Esophagus (tissue), 2 donors: ENCODE measurements at regions not wholly inside any gene's neighbourhood (a gene's known extent, or its start where the extent isn't known, plus 50 kb on each side); places are given as distances from the start of the nearest gene placed in this dataset.
A peak's percentile ranks its signal among the peaks of the same experiment; 100 is the strongest.

Experiments
- H3K27ac ChIP-seq, 2 donors: one replicate each; pipeline ENCODE4 v1.5.1; 2013; ENCODE audit warnings: low read depth in 2 of 2, mild to moderate bottlenecking in 2 of 2, inconsistent platforms in 1 of 2, low read length in 1 of 2, moderate library complexity in 1 of 2
- H3K27me3 ChIP-seq, 2 donors: one replicate each; pipeline ENCODE4 v1.6.1; 2013; ENCODE audit warnings: low read length in 2 of 2, control low read depth in 1 of 2, mild to moderate bottlenecking in 1 of 2; ENCODE audit not compliant: insufficient read depth in 2 of 2, control insufficient read depth in 1 of 2
- H3K36me3 ChIP-seq, 2 donors: one replicate each; pipeline ENCODE4 v1.6.1; 2013; ENCODE audit warnings: low read length in 1 of 2; ENCODE audit not compliant: control insufficient read depth in 2 of 2, insufficient read depth in 2 of 2
- H3K4me1 ChIP-seq, 2 donors: one replicate each; pipeline ENCODE4 v1.6.1; 2013; ENCODE audit warnings: low read length in 1 of 2; ENCODE audit not compliant: control insufficient read depth in 2 of 2, insufficient read depth in 2 of 2
- H3K4me3 ChIP-seq, 2 donors: one replicate each; pipeline ENCODE4 v1.5.1; 2013; ENCODE audit warnings: low read length in 2 of 2, mild to moderate bottlenecking in 2 of 2, low read depth in 1 of 2, moderate library complexity in 1 of 2
- H3K9me3 ChIP-seq, 2 donors: one replicate each; pipeline ENCODE4 v1.6.1; 2013; ENCODE audit warnings: mild to moderate bottlenecking in 2 of 2, low read depth in 1 of 2, low read length in 1 of 2, moderate library complexity in 1 of 2; ENCODE audit not compliant: control insufficient read depth in 2 of 2, insufficient read depth in 1 of 2
- WGBS, 2 donors: extraction: QIAGEN DNeasy Blood & Tissue Kit; methylation state at CpG; one replicate each; pipeline ENCODE4 v1.1.7; 2013; 5-methylcytosine and 5-hydroxymethylcytosine counted together
- donor health status: healthy with polysubstance abuse.
- donor health status: Bipolar disorder and iron deficiency.

- peaks cover 0 to 2% of the 10 kb centered on the region in 2 donors for H3K4me1 ChIP-seq
- no peak overlapping the region for H3K27ac ChIP-seq
- 93 to 95% methylated on average over 4 of the region's 4 CpGs for WGBS, 2 donors
- H3K36me3 ChIP-seq = no peaks in the 10 kb centered on the region
- no peaks in the 10 kb centered on the region for H3K27me3 ChIP-seq
- no peak overlapping the region for H3K4me3 ChIP-seq
- no peaks in the 10 kb centered on the region for H3K9me3 ChIP-seq
These were observed 658.5 kb downstream of the USP25 start for GRCh38 chr21:16388291-16388690.

DNA sequence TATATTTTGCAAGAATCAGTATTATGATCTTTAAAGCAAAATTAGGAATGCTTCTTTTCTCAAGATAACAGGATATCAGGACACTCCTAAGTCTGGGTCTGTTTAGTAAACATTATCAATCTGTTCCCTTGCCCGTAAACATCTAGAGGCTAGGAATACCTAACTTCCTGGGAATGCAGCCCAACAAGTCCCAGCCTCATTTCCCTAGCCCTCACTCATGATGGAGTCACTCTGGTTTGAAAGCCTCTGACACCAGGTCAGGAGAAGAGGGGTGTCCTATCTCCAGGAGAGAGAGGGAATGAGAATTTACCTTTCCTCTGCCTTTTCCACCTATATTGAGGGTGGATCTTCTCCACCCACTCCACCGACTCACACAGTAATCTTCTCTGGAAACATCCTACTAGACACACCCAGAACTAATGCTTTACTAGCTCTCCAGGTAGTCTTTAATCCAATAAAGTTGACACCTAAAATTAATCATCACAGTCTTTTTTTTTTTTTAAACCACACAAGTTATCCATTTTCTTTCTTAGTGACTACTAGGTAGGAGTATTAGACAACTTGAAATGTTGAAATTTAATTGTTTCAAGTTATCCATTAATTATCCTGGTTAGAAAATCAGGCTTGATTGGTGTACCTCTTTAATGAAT lies 659.3 kb downstream of the USP25 start:
- H3K9me3 ChIP-seq = no peaks in the 10 kb centered on the region
- H3K27me3 ChIP-seq = no peaks in the 10 kb centered on the region
- no peak overlapping the region for H3K4me3 ChIP-seq
- H3K27ac ChIP-seq = peak overlapping the region in 1 of 2 donors; percentile 41
- H3K4me1 ChIP-seq = peaks cover 0 to 2% of the 10 kb centered on the region in 2 donors
- 48 to 61% methylated on average over 2 of the region's 2 CpGs for WGBS, 2 donors
- H3K36me3 ChIP-seq = no peaks in the 10 kb centered on the region

GRCh38 chr21:16389643-16390042 lies 659.9 kb downstream of the USP25 start:
- Histone ChIP-seq H3K9me3 (no peaks in the 10 kb centered on the region), H3K36me3 (no peaks in the 10 kb centered on the region), H3K27me3 (no peaks in the 10 kb centered on the region), H3K4me1 (peaks cover 0 to 2% of the 10 kb centered on the region in 2 donors), H3K27ac (no peak overlapping the region), H3K4me3 (no peak overlapping the region)
- WGBS, 2 donors = 89 to 90% methylated on average over 2 of the region's 2 CpGs

GRCh38 chr21:16395285-16395684 lies 665.5 kb downstream of the USP25 start:
- 85 to 92% methylated on average over 2 of the region's 2 CpGs for WGBS, 2 donors
- H3K4me1 ChIP-seq = no peaks in the 10 kb centered on the region
- H3K9me3 ChIP-seq = peaks cover 0 to 2% of the 10 kb centered on the region in 2 donors
- no peaks in the 10 kb centered on the region for H3K36me3 ChIP-seq
- H3K27ac ChIP-seq = no peak overlapping the region
- H3K27me3 ChIP-seq = no peaks in the 10 kb centered on the region
- H3K4me3 ChIP-seq = no peak overlapping the region

GRCh38 chr21:16402752-16403151 lies 673.0 kb downstream of the USP25 start:
- H3K27ac ChIP-seq = no peak overlapping the region
- H3K4me3 ChIP-seq = no peak overlapping the region
- no peaks in the 10 kb centered on the region for H3K4me1 ChIP-seq
- H3K9me3 ChIP-seq = no peaks in the 10 kb centered on the region
- H3K36me3 ChIP-seq = no peaks in the 10 kb centered on the region
- no peaks in the 10 kb centered on the region for H3K27me3 ChIP-seq

GRCh38 chr21:16404776-16405175 lies 675.0 kb downstream of the USP25 start:
- Histone ChIP-seq H3K36me3 (no peaks in the 10 kb centered on the region), H3K9me3 (no peaks in the 10 kb centered on the region), H3K4me3 (no peak overlapping the region), H3K4me1 (no peaks in the 10 kb centered on the region), H3K27ac (no peak overlapping the region), H3K27me3 (no peaks in the 10 kb centered on the region)
- WGBS, 2 donors = 76 to 81% methylated on average over 1 of the region's 1 CpG

GRCh38 chr21:16406355-16406754 lies 676.6 kb downstream of the USP25 start:
- WGBS, 2 donors = 88% methylated on average over 2 of the region's 2 CpGs
- Histone ChIP-seq H3K27me3 (no peaks in the 10 kb centered on the region), H3K4me3 (no peak overlapping the region), H3K4me1 (no peaks in the 10 kb centered on the region), H3K36me3 (no peaks in the 10 kb centered on the region), H3K9me3 (no peaks in the 10 kb centered on the region), H3K27ac (no peak overlapping the region)

DNA sequence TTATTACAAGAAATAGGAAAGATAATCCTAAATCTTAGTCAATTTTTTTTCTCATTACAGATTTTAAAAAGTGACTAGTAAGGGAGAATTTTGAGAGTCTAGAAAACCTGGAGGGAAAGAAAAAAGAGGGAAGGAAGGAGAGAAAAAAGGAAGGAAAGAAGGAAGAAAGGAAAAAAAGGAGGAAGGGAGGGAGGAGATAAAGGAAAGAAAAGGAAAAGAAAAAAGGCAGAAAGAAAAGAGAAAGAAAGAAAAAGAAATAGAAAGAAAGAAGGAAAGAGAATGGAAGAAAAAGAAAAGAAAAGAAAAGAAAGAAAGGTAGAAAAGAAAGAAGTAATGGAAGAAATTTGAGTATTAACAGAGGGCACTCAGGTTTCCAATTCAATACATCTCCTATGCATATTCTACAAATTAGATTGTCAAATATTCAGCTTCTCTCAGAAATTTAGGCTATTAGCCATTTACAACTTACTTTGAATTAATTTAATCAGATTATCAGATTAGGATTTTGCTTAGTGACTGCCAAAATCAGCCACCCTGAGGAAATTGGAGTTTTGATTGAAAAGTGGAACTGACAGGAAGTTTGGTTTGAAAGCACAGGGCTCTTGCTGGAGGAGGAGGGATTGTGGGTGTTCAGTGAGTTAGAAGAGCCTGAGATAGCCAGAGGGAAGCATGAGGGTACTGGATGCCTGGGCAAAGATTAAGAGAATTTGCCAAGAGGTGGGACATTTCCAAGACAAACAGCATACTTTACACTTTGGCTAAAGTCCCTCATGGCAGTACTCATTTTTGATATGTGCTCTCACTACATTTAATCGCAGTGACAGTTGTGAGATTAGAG lies 677.8 kb downstream of the USP25 start:
- 56 to 61% methylated on average over 1 of the region's 1 CpG for WGBS, 2 donors
- no peaks in the 10 kb centered on the region for H3K9me3 ChIP-seq
- no peak overlapping the region for H3K4me3 ChIP-seq
- H3K27ac ChIP-seq = no peak overlapping the region
- H3K4me1 ChIP-seq = no peaks in the 10 kb centered on the region
- H3K36me3 ChIP-seq = no peaks in the 10 kb centered on the region
- no peaks in the 10 kb centered on the region for H3K27me3 ChIP-seq

DNA sequence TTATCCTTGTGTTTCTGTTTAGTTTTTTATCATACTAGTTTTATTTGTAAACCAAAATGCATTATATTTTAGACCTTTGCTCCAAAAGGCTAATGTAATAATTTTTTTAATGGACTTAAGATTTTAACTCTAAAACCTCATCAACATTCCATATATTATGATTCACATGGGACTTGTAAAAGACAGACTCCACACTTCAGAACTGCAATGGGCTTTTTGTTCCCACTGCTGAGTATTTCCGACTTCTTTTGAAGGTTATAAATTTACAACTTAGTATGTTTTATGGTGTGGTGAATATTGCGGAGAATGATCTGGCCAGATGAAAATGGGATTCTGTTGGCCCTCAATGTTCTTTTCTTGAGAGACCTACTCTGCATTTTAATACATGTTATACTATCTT lies 678.5 kb downstream of the USP25 start:
- Histone ChIP-seq H3K9me3 (no peaks in the 10 kb centered on the region), H3K27me3 (no peaks in the 10 kb centered on the region), H3K4me3 (no peak overlapping the region), H3K4me1 (no peaks in the 10 kb centered on the region), H3K27ac (no peak overlapping the region), H3K36me3 (no peaks in the 10 kb centered on the region)
- 81 to 82% methylated on average over 2 of the region's 2 CpGs for WGBS, 2 donors

DNA sequence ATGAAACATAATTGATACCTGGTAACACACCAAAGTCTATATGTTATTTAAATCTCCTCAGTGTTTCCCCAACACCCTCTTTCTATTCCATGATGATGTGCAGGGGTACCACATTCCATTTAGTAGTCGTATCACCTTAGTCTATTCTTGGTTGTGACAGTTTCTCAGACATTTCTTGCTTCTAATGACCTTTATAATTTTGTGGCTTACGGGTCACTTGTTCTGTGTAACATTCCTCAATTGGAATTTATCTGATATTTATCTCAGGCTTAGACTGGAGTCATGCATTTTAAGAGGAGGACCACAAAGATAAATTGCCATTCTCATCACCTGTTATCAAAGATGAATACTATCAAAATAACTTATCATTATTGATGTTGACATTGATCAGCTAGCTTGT lies 679.6 kb downstream of the USP25 start:
- 90 to 92% methylated on average over 2 of the region's 2 CpGs for WGBS, 2 donors
- Histone ChIP-seq H3K27me3 (no peaks in the 10 kb centered on the region), H3K9me3 (no peaks in the 10 kb centered on the region), H3K27ac (no peak overlapping the region), H3K4me3 (no peak overlapping the region), H3K4me1 (no peaks in the 10 kb centered on the region), H3K36me3 (no peaks in the 10 kb centered on the region)
